ENCODE measurements at regions not wholly inside any gene's neighbourhood (a gene's known extent, or its start where the extent isn't known, plus 50 kb on each side); places are given as distances from the start of the nearest gene placed in this dataset.

DNA sequence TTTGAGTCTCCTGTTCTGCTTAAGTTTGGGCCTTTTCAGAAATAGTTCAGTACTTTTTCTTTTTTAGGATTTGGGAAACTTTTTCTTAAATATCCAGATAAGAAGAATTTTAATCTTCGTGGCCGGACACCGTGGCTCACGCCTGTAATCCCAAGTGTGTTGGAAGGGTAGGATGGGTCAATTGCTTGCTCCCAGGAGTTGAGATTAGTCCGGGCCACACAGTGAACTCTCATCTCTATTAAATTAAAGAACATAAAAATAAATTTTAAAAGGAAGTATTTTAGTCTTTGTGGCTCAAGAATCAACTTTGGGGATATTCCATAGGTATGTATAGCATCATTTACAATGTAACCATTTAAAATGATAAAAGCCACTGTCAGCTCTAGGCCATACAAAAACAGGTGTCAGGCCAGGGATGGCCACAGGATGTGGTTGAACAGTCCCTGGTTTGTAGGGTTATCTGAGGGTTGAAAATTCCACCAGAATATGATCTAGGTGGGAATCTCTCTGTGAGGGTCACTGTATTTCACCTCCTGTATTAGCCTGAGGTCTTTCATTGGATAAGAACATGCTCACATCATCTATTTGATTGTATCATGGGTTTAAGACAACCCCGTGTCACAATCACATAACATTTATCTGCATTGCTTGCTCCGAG is 115.6 kb downstream of the GGTLC2 start:
- Histone ChIP-seq H3K4me3 (ENCODE audit: low read depth, low read length) (no peak overlapping the region), H3K27ac (ENCODE audit: low read depth, low read length) (no peak overlapping the region), H2AFZ (ENCODE audit: low read length, unreplicated experiment) (no peak overlapping the region), H3K79me2 (ENCODE audit: control insufficient read depth, insufficient read depth, low read length, unreplicated experiment) (no peaks in the 10 kb centered on the region), H3K36me3 (ENCODE audit: insufficient read depth, low read length) (no peaks in the 10 kb centered on the region), H3K4me1 (ENCODE audit: control insufficient read depth, insufficient read depth, low read length, unreplicated experiment) (no peaks in the 10 kb centered on the region), H3K27me3 (ENCODE audit: insufficient read depth, low read length) (no peaks in the 10 kb centered on the region)

DNA sequence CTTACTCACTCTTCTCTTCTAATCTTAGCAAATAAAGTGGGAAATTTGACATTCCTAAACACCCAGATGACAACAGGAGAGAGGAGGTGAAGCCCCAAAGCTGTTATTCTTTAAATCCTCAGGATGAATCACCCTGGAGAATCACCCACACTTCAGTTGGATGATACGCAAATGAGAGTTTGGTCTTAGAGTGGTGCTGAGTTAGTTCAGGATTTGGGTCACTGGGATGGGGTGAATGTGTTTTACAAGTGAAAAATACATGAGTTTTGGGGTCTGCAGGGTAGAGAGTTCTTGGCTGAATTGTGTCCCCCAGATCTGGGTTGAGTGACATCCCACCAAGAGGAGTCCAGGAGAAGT is 117.2 kb downstream of the GGTLC2 start:
- no peaks in the 10 kb centered on the region for H3K4me1 ChIP-seq (ENCODE audit: control insufficient read depth, insufficient read depth, low read length, unreplicated experiment)
- H3K4me3 ChIP-seq (ENCODE audit: low read depth, low read length) = no peak overlapping the region
- no peak overlapping the region for H3K27ac ChIP-seq (ENCODE audit: low read depth, low read length)

DNA sequence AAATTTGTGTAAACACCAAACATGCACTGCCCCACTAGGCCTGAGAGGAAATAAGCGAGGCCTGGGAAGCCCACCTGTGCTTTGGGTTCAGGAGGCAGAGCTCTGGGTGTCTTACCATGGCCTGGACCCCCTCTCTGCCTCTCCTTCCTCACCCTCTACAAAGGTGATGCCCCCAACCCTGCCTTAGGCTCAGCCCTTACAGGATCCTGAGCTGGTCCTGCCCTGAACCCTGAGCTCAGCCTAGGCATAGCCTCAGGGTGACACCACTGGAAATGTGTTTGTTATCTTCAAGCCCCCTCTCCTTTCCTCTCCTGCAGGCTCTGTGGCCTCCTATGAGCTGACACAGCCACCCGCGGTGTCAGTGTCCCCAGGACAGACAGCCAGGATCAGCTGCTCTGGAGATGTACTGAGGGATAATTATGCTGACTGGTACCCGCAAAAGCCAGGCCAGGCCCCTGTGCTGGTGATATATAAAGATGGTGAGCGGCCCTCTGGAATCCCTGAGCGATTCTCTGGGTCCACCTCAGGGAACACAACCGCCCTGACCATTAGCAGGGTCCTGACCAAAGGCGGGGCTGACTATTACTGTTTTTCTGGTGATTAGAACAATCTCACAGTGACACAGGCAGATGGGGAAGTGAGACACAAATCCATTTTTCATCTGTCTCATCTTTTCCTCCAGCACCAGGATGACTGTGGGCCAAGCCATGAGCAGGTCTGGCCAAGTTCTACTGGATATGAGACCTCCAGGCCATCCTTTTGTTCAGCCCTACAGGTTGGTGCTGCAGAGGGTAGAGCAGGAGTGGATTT is 117.8 kb downstream of the GGTLC2 start:
- H3K4me3 ChIP-seq (ENCODE audit: low read depth, low read length) = no peak overlapping the region
- no peaks in the 10 kb centered on the region for H3K4me1 ChIP-seq (ENCODE audit: control insufficient read depth, insufficient read depth, low read length, unreplicated experiment)
- H3K36me3 ChIP-seq (ENCODE audit: insufficient read depth, low read length) = no peaks in the 10 kb centered on the region
- H3K27ac ChIP-seq (ENCODE audit: low read depth, low read length) = no peak overlapping the region
- no peak overlapping the region for H2AFZ ChIP-seq (ENCODE audit: low read length, unreplicated experiment)
- no peaks in the 10 kb centered on the region for H3K27me3 ChIP-seq (ENCODE audit: insufficient read depth, low read length)
- H3K79me2 ChIP-seq (ENCODE audit: control insufficient read depth, insufficient read depth, low read length, unreplicated experiment) = no peaks in the 10 kb centered on the region

More for the DNA sequence above, 117.2 kb downstream of the GGTLC2 start:
- no peaks in the 10 kb centered on the region for H3K27me3 ChIP-seq (ENCODE audit: insufficient read depth, low read length)
- no peaks in the 10 kb centered on the region for H3K36me3 ChIP-seq (ENCODE audit: insufficient read depth, low read length)
- H3K79me2 ChIP-seq (ENCODE audit: control insufficient read depth, insufficient read depth, low read length, unreplicated experiment) = no peaks in the 10 kb centered on the region
- no peak overlapping the region for H2AFZ ChIP-seq (ENCODE audit: low read length, unreplicated experiment)

DNA sequence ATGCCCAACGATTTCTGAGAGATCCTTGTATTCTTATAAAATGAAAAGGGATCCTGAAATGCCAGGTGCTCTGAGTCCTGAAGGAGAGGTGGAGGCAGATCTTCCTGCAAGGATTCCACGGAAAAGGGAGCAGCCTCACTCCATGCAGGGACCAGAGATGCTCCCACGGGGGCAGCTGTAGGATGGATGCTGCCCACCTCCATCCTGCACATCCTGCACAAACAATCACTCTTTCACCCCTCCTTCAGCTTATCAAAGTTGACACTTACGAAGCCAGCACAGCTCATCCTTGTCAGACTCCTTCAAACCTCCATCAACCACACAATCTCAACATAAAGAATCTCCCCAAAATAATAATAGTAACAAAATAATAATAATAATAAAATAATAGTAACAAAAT is 119.1 kb downstream of the GGTLC2 start:
- no peaks in the 10 kb centered on the region for H3K79me2 ChIP-seq (ENCODE audit: control insufficient read depth, insufficient read depth, low read length, unreplicated experiment)
- H2AFZ ChIP-seq (ENCODE audit: low read length, unreplicated experiment) = no peak overlapping the region
- H3K4me3 ChIP-seq (ENCODE audit: low read depth, low read length) = no peak overlapping the region
- no peaks in the 10 kb centered on the region for H3K4me1 ChIP-seq (ENCODE audit: control insufficient read depth, insufficient read depth, low read length, unreplicated experiment)
- no peak overlapping the region for H3K27ac ChIP-seq (ENCODE audit: low read depth, low read length)
- no peaks in the 10 kb centered on the region for H3K36me3 ChIP-seq (ENCODE audit: insufficient read depth, low read length)
- no peaks in the 10 kb centered on the region for H3K27me3 ChIP-seq (ENCODE audit: insufficient read depth, low read length)

GRCh38 chr22:22764085-22764484 is 119.7 kb downstream of the GGTLC2 start:
- no peaks in the 10 kb centered on the region for H3K36me3 ChIP-seq (ENCODE audit: insufficient read depth, low read length)
- H3K27ac ChIP-seq (ENCODE audit: low read depth, low read length) = no peak overlapping the region
- no peak overlapping the region for H2AFZ ChIP-seq (ENCODE audit: low read length, unreplicated experiment)
- no peak overlapping the region for H3K4me3 ChIP-seq (ENCODE audit: low read depth, low read length)
- H3K27me3 ChIP-seq (ENCODE audit: insufficient read depth, low read length) = no peaks in the 10 kb centered on the region
- no peaks in the 10 kb centered on the region for H3K79me2 ChIP-seq (ENCODE audit: control insufficient read depth, insufficient read depth, low read length, unreplicated experiment)
- no peaks in the 10 kb centered on the region for H3K4me1 ChIP-seq (ENCODE audit: control insufficient read depth, insufficient read depth, low read length, unreplicated experiment)

DNA sequence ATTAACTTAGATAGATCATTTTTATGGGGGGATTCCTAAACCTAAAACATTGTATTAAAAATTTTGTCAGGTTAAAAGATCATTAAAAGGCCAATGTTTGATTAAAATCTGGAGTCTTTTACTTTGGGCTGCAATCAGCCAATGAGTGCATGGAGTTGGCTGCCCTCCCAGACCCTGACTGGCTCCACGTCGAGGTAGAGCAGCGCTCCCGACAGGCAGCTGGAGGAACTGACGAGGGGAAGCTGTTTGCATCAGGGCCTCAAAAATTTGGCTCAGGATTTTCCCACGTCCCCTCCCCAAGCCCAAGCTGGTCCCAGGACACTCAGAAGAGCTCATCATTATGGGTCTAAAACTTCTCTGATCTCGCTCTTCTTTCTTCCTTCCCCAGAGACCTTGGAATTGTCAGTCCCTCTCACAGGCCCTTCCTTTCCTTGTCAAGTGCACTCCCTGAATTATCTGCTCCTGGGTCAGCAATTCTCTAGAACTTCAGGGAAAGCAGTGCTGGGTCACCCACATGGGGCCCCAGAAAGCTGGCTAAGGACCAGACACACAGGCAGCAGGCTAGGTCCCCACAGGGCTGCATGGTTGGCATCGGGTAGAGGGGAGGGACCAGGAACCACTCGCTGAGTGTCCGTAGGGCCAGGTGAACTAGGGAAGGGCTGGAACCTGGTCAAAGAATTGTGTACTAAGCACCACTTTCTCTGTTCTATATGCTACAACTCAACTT is 119.6 kb upstream of the IGLL5 start:
- H2AFZ ChIP-seq (ENCODE audit: low read length, unreplicated experiment) = no peak overlapping the region
- H3K36me3 ChIP-seq (ENCODE audit: insufficient read depth, low read length) = no peaks in the 10 kb centered on the region
- no peak overlapping the region for H3K4me3 ChIP-seq (ENCODE audit: low read depth, low read length)
- H3K4me1 ChIP-seq (ENCODE audit: control insufficient read depth, insufficient read depth, low read length, unreplicated experiment) = no peaks in the 10 kb centered on the region
- H3K27ac ChIP-seq (ENCODE audit: low read depth, low read length) = no peak overlapping the region
- no peaks in the 10 kb centered on the region for H3K27me3 ChIP-seq (ENCODE audit: insufficient read depth, low read length)
- H3K79me2 ChIP-seq (ENCODE audit: control insufficient read depth, insufficient read depth, low read length, unreplicated experiment) = no peaks in the 10 kb centered on the region

DNA sequence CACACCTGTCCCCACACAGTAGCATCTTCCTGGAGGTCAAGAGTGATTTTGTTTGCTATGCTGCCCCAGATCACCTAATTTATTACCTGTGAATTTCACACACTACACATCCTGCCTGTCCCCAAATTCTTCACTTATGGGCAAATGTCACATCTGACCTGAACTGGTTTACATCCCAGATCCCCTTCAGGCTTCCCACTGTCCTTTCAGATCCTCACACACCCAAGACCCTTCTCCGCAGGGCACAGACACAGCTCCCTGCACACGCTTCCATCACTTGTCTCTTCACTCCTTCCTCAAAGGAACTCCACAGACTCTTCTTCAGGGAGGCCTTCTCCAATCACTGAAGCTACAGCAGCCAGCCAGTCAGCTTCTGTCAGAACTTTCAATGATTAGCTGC is 118.7 kb upstream of the IGLL5 start:
- Histone ChIP-seq H3K36me3 (ENCODE audit: insufficient read depth, low read length) (no peaks in the 10 kb centered on the region), H3K4me1 (ENCODE audit: control insufficient read depth, insufficient read depth, low read length, unreplicated experiment) (no peaks in the 10 kb centered on the region), H3K4me3 (ENCODE audit: low read depth, low read length) (no peak overlapping the region), H3K27me3 (ENCODE audit: insufficient read depth, low read length) (no peaks in the 10 kb centered on the region), H3K27ac (ENCODE audit: low read depth, low read length) (no peak overlapping the region), H3K79me2 (ENCODE audit: control insufficient read depth, insufficient read depth, low read length, unreplicated experiment) (no peaks in the 10 kb centered on the region), H2AFZ (ENCODE audit: low read length, unreplicated experiment) (no peak overlapping the region)

GRCh38 chr22:22769434-22770279 is 118.0 kb upstream of the IGLL5 start:
- Histone ChIP-seq H3K4me3 (ENCODE audit: low read depth, low read length) (no peak overlapping the region), H3K27ac (ENCODE audit: low read depth, low read length) (no peak overlapping the region), H3K27me3 (ENCODE audit: insufficient read depth, low read length) (no peaks in the 10 kb centered on the region), H3K36me3 (ENCODE audit: insufficient read depth, low read length) (no peaks in the 10 kb centered on the region), H2AFZ (ENCODE audit: low read length, unreplicated experiment) (no peak overlapping the region), H3K4me1 (ENCODE audit: control insufficient read depth, insufficient read depth, low read length, unreplicated experiment) (no peaks in the 10 kb centered on the region), H3K79me2 (ENCODE audit: control insufficient read depth, insufficient read depth, low read length, unreplicated experiment) (no peaks in the 10 kb centered on the region)

DNA sequence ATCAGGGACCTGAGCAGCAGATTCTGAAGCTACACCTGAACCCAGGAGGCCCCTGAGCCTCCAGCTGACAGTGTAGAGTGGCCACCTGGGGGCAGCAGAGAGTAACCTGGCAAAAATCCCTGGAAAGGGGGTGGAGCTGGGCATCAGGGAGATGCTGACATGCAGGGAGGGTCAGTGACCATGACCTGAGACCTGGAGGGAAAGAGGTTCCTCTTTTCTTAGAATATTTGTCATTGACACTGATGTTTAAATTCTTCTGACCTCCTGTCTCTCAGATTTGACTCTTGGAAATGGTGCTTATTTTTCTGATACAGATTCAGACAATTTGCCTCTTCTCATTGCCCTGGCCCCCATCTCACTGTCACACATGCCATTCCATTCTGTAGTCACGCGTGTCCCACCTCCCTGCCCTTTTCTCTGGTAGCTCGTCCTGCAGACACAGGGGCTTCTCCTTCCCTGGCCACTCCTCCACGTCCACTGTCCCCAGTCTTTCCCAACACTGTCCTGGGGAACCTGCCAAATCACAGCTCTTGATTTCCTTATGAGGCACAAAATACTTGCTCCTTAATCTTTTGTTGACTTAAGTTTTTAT is 117.2 kb upstream of the IGLL5 start:
- no peaks in the 10 kb centered on the region for H3K27me3 ChIP-seq (ENCODE audit: insufficient read depth, low read length)
- H3K4me1 ChIP-seq (ENCODE audit: control insufficient read depth, insufficient read depth, low read length, unreplicated experiment) = no peaks in the 10 kb centered on the region
- H3K36me3 ChIP-seq (ENCODE audit: insufficient read depth, low read length) = no peaks in the 10 kb centered on the region

DNA sequence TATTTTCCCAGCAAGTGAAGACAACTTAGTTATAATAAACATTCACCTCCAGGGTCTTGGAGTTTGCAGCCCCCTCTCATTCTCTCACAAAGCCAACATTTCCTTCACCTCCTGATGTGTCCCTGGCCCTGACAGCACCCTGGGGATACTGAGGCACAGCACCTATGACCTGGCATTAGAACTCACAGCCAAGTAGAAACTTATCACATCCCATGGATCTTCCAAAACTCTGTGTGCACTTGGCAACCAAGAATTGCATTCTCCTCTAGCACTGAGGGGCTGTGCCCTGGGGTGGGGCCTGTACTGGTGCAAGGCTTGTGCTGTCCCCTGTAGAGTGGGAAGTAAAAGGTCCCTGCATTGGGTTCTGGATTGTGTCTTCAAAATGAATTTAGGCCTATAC is 116.7 kb upstream of the IGLL5 start:
- Histone ChIP-seq H3K27ac (ENCODE audit: low read depth, low read length) (no peak overlapping the region), H3K36me3 (ENCODE audit: insufficient read depth, low read length) (no peaks in the 10 kb centered on the region), H3K4me3 (ENCODE audit: low read depth, low read length) (no peak overlapping the region), H3K27me3 (ENCODE audit: insufficient read depth, low read length) (no peaks in the 10 kb centered on the region), H2AFZ (ENCODE audit: low read length, unreplicated experiment) (no peak overlapping the region), H3K79me2 (ENCODE audit: control insufficient read depth, insufficient read depth, low read length, unreplicated experiment) (no peaks in the 10 kb centered on the region), H3K4me1 (ENCODE audit: control insufficient read depth, insufficient read depth, low read length, unreplicated experiment) (no peaks in the 10 kb centered on the region)

More for the DNA sequence above, 117.2 kb upstream of the IGLL5 start:
- Histone ChIP-seq H3K79me2 (ENCODE audit: control insufficient read depth, insufficient read depth, low read length, unreplicated experiment) (no peaks in the 10 kb centered on the region), H2AFZ (ENCODE audit: low read length, unreplicated experiment) (no peak overlapping the region), H3K27ac (ENCODE audit: low read depth, low read length) (no peak overlapping the region), H3K4me3 (ENCODE audit: low read depth, low read length) (no peak overlapping the region)

Data from ACC112 (cell line).